ENCODE measurements at regions not wholly inside any gene's neighbourhood (a gene's known extent, or its start where the extent isn't known, plus 50 kb on each side); places are given as distances from the start of the nearest gene placed in this dataset.

DNA sequence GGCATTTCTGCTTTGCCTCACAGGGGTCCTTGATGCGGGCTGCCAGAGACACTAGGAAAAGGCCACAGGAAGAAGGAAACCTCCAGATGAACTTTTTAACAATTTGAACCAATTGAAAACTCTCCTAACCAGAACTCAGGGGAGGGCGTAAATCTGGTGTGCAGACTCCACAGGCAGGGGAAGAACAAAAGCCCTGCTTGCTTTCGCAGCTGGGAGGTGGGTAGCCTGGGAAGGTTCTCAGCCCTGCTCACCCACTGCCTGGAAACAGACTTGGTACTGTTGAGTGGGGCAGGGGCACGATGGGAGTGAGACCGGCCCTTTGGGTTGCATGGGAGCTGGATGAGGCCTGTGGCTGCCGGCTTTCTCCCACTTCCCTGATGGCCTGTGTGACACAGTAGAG, 237.8 kb upstream of the TLE4 start:
- DNase-seq (ENCODE audit: low spot score in 2 of 2), result no peak
- H3K36me3 ChIP-seq, result no peaks in the 10 kb centered on the region
- H3K4me1 ChIP-seq, result no peaks in the 10 kb centered on the region
- H3K27ac ChIP-seq, result no peak overlapping the region
- no peak overlapping the region for H3K4me3 ChIP-seq
- H3K9me3 ChIP-seq, result peaks cover 0 to 26% (median 0%) of the 10 kb centered on the region in 4 donors
- WGBS, 2 donors, result 86 to 90% methylated on average over 6 of the region's 6 CpGs
- TF ChIP-seq POLR2A (IDR thresholded peaks at IDR 0.05) (no peak), EP300 (IDR thresholded peaks at IDR 0.05) (no peak)
- TF ChIP-seq, protein P1, sequence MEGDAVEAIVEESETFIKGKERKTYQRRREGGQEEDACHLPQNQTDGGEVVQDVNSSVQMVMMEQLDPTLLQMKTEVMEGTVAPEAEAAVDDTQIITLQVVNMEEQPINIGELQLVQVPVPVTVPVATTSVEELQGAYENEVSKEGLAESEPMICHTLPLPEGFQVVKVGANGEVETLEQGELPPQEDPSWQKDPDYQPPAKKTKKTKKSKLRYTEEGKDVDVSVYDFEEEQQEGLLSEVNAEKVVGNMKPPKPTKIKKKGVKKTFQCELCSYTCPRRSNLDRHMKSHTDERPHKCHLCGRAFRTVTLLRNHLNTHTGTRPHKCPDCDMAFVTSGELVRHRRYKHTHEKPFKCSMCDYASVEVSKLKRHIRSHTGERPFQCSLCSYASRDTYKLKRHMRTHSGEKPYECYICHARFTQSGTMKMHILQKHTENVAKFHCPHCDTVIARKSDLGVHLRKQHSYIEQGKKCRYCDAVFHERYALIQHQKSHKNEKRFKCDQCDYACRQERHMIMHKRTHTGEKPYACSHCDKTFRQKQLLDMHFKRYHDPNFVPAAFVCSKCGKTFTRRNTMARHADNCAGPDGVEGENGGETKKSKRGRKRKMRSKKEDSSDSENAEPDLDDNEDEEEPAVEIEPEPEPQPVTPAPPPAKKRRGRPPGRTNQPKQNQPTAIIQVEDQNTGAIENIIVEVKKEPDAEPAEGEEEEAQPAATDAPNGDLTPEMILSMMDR (IDR thresholded peaks at IDR 0.05), result no peak
- H3K27me3 ChIP-seq, result no peaks in the 10 kb centered on the region

DNA sequence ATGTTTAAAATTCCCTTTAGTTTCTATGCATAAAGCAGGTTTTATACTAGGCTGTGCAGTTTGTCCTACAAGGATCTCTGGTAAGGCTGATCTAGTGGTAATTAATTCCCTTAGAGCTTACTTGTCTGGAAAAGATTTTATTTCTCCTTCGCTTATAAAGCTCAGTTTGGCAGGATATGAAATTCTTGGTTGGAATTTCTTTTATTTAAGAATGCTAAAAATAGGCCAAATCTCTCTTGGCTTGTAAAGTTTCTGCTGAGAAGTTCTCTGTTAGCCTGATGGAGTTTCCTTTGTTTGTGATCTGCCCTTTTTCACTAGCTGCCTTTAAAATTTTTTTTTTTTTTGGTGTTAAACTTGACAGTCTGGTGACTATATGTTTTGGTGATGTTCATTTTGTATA, 237.1 kb upstream of the TLE4 start:
- 39% methylated on average over 1 of the region's 1 CpG for WGBS, 2 donors
- no peaks in the 10 kb centered on the region for H3K27me3 ChIP-seq
- H3K9me3 ChIP-seq, result peaks cover 0 to 26% (median 0%) of the 10 kb centered on the region in 4 donors
- H3K27ac ChIP-seq, result no peak overlapping the region
- H3K4me3 ChIP-seq, result no peak overlapping the region
- no peak for DNase-seq (ENCODE audit: low spot score in 2 of 2)
- H3K36me3 ChIP-seq, result no peaks in the 10 kb centered on the region
- no peaks in the 10 kb centered on the region for H3K4me1 ChIP-seq
- TF ChIP-seq, protein P1 (IDR thresholded peaks at IDR 0.05), result no peak
- TF ChIP-seq POLR2A (IDR thresholded peaks at IDR 0.05) (no peak), EP300 (IDR thresholded peaks at IDR 0.05) (no peak)

DNA sequence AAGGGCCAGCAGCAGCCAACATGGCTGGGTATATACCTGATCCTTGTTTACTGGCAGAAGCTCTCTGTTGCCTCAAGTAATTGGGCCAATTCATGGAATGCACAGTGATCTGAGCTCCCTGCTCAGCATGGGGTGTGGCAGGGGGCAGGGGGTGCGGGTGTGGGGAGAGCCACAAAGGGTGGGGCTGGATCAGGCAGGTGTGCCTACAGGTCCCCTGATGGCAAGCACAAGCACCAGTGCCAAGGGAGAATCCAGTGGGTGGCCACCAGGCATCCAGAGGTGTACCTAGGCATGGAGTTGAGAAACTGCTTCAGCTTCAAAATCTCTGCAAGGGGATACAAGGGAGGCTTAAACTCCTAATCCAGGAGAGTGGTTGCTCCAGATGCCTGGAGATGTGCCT, 235.8 kb upstream of the TLE4 start:
- TF ChIP-seq EP300 (IDR thresholded peaks at IDR 0.05) (no peak), POLR2A (IDR thresholded peaks at IDR 0.05) (no peak)
- TF ChIP-seq, protein P1 (IDR thresholded peaks at IDR 0.05), result no peak
- no peaks in the 10 kb centered on the region for H3K4me1 ChIP-seq
- DNase-seq (ENCODE audit: low spot score in 2 of 2), result no peak
- 91 to 100% methylated on average over 1 of the region's 1 CpG for WGBS, 2 donors
- no peak overlapping the region for H3K4me3 ChIP-seq
- H3K27me3 ChIP-seq, result no peaks in the 10 kb centered on the region
- H3K36me3 ChIP-seq, result no peaks in the 10 kb centered on the region
- H3K27ac ChIP-seq, result no peak overlapping the region
- H3K9me3 ChIP-seq, result peaks cover 0 to 26% (median 0%) of the 10 kb centered on the region in 4 donors

DNA sequence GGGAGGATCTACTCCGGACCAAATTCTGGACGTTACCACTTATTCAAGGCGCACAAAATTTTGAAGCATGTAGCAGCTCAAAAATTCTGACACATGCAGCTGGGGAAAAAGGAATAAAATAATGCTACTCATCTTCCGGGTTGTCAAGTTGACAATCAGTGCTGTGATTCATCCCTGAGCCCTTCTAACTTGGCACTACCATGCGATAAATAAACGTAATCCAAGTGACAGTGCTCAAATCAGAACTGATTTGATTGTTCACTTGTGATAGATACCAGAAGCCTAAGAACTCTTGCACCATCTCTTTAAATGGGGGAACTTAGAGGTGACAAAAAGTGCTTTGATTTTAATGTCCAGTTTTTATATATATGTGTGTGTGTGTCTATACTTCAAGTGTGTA, 230.2 kb upstream of the TLE4 start:
- H3K4me1 ChIP-seq, result no peaks in the 10 kb centered on the region
- peaks cover 0 to 6% (median 0%) of the 10 kb centered on the region in 4 donors for H3K9me3 ChIP-seq
- H3K27ac ChIP-seq, result no peak overlapping the region
- no peak overlapping the region for H3K4me3 ChIP-seq
- TF ChIP-seq, protein P1 (IDR thresholded peaks at IDR 0.05), result no peak
- no peak for TF ChIP-seq EP300 (IDR thresholded peaks at IDR 0.05)
- TF ChIP-seq POLR2A (IDR thresholded peaks at IDR 0.05), result no peak
- H3K27me3 ChIP-seq, result no peaks in the 10 kb centered on the region
- no peak for DNase-seq (ENCODE audit: low spot score in 2 of 2)
- H3K36me3 ChIP-seq, result no peaks in the 10 kb centered on the region
- 89 to 92% methylated on average over 6 of the region's 6 CpGs for WGBS, 2 donors

DNA sequence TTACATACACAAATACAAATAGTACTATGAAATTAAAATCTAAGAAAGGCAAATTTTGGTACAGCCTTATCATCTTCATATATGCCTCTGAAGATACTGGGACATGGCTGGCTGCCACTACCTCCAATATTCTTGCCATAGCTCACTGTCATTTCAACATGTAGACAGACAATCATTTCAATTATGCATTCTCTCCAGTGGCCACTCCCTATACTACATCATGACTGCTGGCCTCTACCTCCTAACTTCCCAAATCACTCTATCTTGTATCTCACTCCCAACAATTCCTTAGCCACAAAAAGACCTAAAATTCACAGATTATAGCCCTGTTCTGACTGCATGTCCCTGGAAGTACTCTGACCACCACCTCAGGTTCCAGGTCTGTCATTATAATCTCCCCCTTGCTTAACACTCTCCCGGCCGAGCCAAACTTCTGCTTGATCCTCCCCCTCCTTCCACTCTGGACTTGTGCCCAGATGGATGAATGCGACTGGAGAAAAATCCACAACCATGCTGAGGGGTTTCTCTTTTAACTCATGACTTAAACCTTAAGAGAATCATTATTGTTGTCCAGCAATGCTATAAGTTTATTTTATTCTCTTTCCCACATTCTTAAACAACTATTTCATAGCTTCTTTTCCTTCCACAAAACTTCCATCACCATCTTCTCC, 225.3 kb upstream of the TLE4 start:
- DNase-seq (ENCODE audit: low spot score in 2 of 2), result no peak
- TF ChIP-seq, protein P1 (IDR thresholded peaks at IDR 0.05), result no peak
- no peak for TF ChIP-seq POLR2A (IDR thresholded peaks at IDR 0.05)
- no peak for TF ChIP-seq EP300 (IDR thresholded peaks at IDR 0.05)
- H3K27ac ChIP-seq, result no peak overlapping the region
- WGBS, 2 donors, result 11 to 17% methylated on average over 3 of the region's 3 CpGs
- H3K27me3 ChIP-seq, result no peaks in the 10 kb centered on the region
- H3K9me3 ChIP-seq, result no peaks in the 10 kb centered on the region
- H3K4me3 ChIP-seq, result no peak overlapping the region
- no peaks in the 10 kb centered on the region for H3K4me1 ChIP-seq
- no peaks in the 10 kb centered on the region for H3K36me3 ChIP-seq
